ENCODE measurements at regions not wholly inside any gene's neighbourhood (a gene's known extent, or its start where the extent isn't known, plus 50 kb on each side); places are given as distances from the start of the nearest gene placed in this dataset.

- TF ChIP-seq CTCF (IDR thresholded peaks at IDR 0.05) (no peak), EP300 (IDR thresholded peaks at IDR 0.05) (no peak), POLR2A (IDR thresholded peaks at IDR 0.05) (no peak)
Observed at GRCh38 chr5:6111131-6111530, 267.2 kb downstream of the MED10 start.

Measured in gastroesophageal sphincter (tissue), 3 donors.